ENCODE measurements at regions not wholly inside any gene's neighbourhood (a gene's known extent, or its start where the extent isn't known, plus 50 kb on each side); places are given as distances from the start of the nearest gene placed in this dataset.

DNA sequence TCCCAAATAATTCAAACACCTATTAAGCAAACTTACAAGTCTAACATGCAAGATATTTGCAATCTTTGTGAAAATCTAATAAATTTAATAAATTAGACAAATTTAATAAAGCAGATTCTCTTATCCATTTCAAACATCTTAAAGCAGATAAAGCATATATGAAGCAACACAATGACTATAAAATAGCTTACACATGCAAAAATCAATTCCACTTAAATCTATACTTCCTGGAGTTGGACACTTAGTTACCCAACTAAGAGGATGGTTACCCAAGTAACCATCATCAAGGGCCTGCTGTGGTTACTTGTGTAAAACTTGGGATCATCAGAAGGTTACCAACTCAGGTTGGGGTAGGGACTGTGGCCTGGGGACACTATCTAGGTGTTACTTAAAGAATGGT lies 206.8 kb downstream of the CD47 start:
- Mint-ChIP-seq H3K9me3 (peaks cover under 1% of the 10 kb centered on the region), H3K4me1 (no peaks in the 10 kb centered on the region), H3K36me3 (no peaks in the 10 kb centered on the region), H3K4me3 (no peak overlapping the region), H3K27ac (no peak overlapping the region), H3K27me3 (peaks cover 4% of the 10 kb centered on the region)
- DNase-seq = no peak
- CTCF ChIA-PET = no interaction called here

DNA sequence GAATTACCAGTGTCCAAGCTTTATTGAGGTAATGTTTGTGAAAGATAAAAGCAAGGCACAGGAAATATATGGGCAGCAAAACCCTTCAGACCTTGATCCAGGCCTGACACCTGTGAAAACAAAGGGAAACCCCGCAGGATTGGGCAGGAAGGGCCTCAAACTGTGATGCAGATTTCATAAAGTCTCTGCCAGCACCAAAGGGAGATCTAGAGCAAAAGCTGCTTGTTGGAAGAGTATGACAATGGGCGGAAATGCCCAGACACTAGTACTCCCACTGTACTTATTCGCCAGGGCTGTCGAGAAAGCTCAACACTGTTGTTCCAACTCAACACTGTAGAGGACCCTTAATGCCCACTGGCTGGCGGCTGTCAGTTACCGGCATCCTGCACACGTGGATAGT lies 207.9 kb downstream of the CD47 start:
- no peaks in the 10 kb centered on the region for H3K9me3 Mint-ChIP-seq
- H3K27ac Mint-ChIP-seq = no peak overlapping the region
- H3K4me3 Mint-ChIP-seq = no peak overlapping the region
- no peaks in the 10 kb centered on the region for H3K36me3 Mint-ChIP-seq
- CTCF ChIA-PET = no interaction called here
- H3K27me3 Mint-ChIP-seq = peaks cover 5% of the 10 kb centered on the region
- DNase-seq = no peak
- no peaks in the 10 kb centered on the region for H3K4me1 Mint-ChIP-seq

DNA sequence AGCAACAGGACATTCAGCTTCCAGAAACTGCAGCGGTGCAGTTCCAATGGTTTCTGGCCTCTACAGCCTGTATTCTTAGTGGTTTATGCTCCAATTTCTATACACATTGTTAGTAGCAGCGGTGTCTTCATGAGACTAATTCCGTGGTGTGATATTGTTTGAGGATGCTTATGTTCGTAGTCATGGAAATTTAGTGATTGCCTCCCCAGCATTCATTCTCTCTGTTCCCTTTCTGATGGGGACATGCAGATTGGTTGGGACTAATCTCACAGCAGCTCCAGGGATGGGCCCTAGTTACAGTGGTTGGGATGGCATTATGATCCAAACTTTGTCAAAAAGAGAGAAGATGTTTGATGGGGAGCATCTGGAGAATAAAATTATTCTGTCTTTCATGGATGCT lies 208.6 kb downstream of the CD47 start:
- no peak for DNase-seq
- H3K4me3 Mint-ChIP-seq = no peak overlapping the region
- peaks cover 8% of the 10 kb centered on the region for H3K27me3 Mint-ChIP-seq
- CTCF ChIA-PET = interaction anchor here (0.8 kb wide), 1 partner anchor 36 kb away, joined by 4 read pairs; no protein-coding TSS in a partner anchor
- no peaks in the 10 kb centered on the region for H3K9me3 Mint-ChIP-seq
- H3K36me3 Mint-ChIP-seq = no peaks in the 10 kb centered on the region
- no peaks in the 10 kb centered on the region for H3K4me1 Mint-ChIP-seq
- H3K27ac Mint-ChIP-seq = no peak overlapping the region

DNA sequence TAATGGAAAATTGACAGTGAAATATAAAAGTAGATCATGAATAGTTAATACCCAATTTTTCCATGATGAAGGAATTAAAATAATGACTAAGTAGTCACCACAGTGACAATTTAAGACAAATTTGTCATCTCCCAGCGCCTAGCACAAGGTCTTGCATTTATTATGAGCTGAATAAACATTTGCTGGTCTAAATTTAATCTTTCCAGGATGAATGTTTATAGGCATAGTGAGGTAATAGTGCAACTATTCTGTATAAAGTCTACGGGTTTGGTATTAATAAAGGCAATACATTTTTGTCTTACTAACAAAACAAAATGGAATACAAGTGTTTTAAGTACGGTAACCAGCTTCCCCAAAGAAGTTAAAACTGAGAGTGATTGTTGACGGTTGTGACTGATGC lies 209.3 kb downstream of the CD47 start:
- no peaks in the 10 kb centered on the region for H3K9me3 Mint-ChIP-seq
- H3K4me3 Mint-ChIP-seq = no peak overlapping the region
- H3K27ac Mint-ChIP-seq = no peak overlapping the region
- peaks cover 8% of the 10 kb centered on the region for H3K27me3 Mint-ChIP-seq
- no peaks in the 10 kb centered on the region for H3K36me3 Mint-ChIP-seq
- H3K4me1 Mint-ChIP-seq = no peaks in the 10 kb centered on the region
- no peak for DNase-seq
- CTCF ChIA-PET = interaction anchor here (0.8 kb wide), 1 partner anchor 36 kb away, joined by 4 read pairs; no protein-coding TSS in a partner anchor

DNA sequence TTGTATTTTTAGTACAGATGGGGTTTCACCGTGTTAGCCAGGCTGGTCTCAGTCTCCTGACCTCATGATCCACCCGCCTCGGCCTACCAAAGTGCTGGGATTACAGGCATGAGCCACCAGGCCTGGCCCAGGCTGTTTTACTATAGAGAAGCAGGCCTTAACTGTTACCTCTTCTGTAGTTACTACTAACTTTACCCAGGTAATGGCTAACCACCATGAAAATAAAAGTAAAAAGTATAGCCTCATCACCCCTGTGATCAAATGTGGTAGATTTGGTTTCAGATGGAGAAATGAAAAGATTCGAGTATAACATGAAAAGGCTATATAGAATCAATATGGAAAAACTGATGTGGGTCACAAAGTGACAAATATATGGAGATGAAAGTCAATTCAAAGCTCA lies 210.1 kb downstream of the CD47 start:
- DNase-seq = no peak
- no peaks in the 10 kb centered on the region for H3K4me1 Mint-ChIP-seq
- CTCF ChIA-PET = interaction anchor here (0.8 kb wide), 1 partner anchor 18 kb away, joined by 3 read pairs; no protein-coding TSS in a partner anchor
- no peak overlapping the region for H3K27ac Mint-ChIP-seq
- H3K9me3 Mint-ChIP-seq = no peaks in the 10 kb centered on the region
- no peak overlapping the region for H3K4me3 Mint-ChIP-seq
- no peaks in the 10 kb centered on the region for H3K36me3 Mint-ChIP-seq
- H3K27me3 Mint-ChIP-seq = peaks cover 8% of the 10 kb centered on the region

DNA sequence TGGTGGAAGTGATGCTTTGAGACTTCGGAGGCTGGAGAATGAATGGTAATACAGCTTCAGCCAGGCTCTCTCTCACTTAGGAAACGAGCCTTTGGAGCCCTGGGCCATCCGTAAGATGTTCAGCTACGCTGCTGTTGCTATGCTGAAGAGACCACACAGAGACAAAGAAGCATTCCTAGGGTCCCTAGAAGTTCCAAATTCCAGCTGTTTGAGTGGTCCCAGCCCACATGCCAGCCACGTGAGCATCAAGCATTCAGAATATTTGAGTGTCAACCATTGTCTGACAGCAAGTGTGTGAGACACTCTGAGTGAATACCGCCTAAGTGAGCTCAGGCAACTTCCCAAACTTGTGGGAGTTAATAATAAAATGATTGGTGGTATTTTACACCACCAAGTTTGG lies 212.9 kb downstream of the CD47 start:
- Mint-ChIP-seq H3K27me3 (peaks cover 3% of the 10 kb centered on the region), H3K4me1 (no peaks in the 10 kb centered on the region), H3K9me3 (no peaks in the 10 kb centered on the region), H3K27ac (no peak overlapping the region), H3K4me3 (no peak overlapping the region), H3K36me3 (no peaks in the 10 kb centered on the region)
- CTCF ChIA-PET = no interaction called here
- no peak for DNase-seq

DNA sequence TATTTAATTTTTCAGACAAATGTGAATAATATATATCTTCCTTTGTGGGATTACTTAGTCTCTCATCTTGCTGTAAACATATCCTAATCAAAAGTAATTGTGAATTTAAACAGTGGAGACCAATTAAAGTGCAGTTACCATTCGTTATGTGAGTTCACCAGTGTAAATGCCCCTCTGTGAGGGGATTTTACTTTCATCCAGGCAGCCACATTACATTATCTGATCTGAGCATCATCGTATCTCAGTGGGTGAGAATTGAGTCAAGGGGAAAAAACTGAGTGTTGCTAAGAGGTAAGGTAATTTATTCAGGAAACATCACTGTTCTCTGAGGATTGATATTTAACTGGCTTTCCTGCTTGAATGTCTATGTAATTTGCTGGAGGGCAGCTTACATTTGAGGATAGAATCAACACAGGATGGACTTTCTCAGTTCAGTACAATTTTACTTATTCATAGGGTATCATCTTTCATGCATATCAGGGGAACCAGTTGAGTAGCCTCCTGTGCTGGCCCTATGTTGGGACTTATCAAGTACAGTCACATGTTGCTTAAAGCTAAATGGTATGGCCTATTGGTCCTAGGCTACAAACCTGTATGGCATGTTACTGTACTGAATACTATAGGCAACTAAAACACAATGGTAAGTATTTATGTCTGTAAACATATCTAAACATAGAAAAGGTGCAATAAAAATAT lies 219.7 kb downstream of the CD47 start:
- Mint-ChIP-seq H3K4me1 (no peaks in the 10 kb centered on the region), H3K4me3 (no peak overlapping the region), H3K27ac (no peak overlapping the region), H3K27me3 (peaks cover 11% of the 10 kb centered on the region), H3K9me3 (no peaks in the 10 kb centered on the region), H3K36me3 (no peaks in the 10 kb centered on the region)
- CTCF ChIA-PET = no interaction called here
- DNase-seq = no peak

DNA sequence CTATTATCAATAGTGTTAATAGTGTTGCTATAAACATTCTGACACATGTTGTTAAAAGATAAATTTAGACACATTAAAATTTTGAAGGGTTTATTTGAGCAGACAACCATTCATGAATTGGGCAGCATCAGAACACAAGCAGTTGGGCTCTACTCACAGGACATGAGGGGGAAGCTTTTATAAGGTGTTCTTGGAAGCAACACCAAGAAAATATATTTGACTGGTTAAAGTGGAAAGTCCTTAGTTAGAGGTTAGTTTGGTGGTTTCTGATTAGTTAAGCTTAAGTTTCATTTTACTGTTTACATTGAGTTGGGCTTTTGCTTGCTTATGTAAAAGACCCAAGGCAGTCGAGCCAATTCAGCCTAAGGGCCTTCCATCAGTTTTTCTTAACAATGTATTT lies 220.7 kb downstream of the CD47 start:
- no peak for DNase-seq
- H3K27ac Mint-ChIP-seq = no peak overlapping the region
- CTCF ChIA-PET = interaction anchor here (0.7 to 1.0 kb wide), 3 partner anchors 14 to 632 kb away, joined by 3 read pairs; no protein-coding TSS in a partner anchor
- no peaks in the 10 kb centered on the region for H3K4me1 Mint-ChIP-seq
- no peaks in the 10 kb centered on the region for H3K9me3 Mint-ChIP-seq
- H3K36me3 Mint-ChIP-seq = no peaks in the 10 kb centered on the region
- H3K4me3 Mint-ChIP-seq = no peak overlapping the region
- peaks cover 11% of the 10 kb centered on the region for H3K27me3 Mint-ChIP-seq

DNA sequence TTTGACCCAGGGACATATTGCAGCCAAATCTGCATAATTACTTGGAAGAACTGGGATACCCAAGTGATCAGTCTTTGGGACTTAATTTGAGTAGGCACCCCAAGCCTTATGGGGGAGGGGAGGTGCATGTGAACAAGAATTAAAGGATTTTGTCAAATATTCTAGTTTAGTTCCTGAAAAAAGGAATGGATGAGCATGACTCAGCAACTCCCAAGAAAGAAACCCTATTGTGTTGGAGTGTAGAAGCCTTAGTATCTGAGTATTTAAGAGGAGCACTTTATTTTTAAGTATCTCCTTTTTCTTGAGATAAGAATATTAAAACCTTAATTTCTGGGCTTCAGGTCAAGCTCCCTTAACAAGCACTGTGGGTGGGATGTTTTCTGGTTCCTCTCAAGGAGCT lies 222.4 kb downstream of the CD47 start:
- no peak for DNase-seq
- Mint-ChIP-seq H3K27me3 (peaks cover 15% of the 10 kb centered on the region), H3K4me1 (no peaks in the 10 kb centered on the region), H3K4me3 (no peak overlapping the region), H3K9me3 (no peaks in the 10 kb centered on the region), H3K27ac (no peak overlapping the region), H3K36me3 (no peaks in the 10 kb centered on the region)
- CTCF ChIA-PET = no interaction called here

DNA sequence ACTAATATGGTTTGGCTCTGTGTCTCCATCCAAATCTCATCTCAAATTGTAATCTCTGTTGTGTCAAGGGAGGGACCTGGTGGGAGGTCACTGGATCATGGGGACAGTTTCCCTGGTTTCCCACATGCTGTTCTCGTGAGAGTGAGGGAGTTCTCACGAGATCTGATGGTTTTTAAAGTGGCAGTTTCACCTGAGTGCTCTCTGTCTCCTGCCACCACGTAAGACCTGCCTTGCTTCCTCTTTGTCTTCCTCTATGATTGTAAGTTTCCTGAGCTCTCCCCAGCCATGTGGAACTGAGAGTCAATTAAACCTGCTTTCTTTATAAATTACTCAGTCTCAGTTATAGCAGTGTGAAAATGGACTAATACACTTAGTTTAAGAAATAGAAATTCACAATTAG lies 228.9 kb downstream of the CD47 start:
- no peak for DNase-seq
- CTCF ChIA-PET = no interaction called here
- H3K27ac Mint-ChIP-seq = no peak overlapping the region
- H3K27me3 Mint-ChIP-seq = peaks cover 12% of the 10 kb centered on the region
- no peak overlapping the region for H3K4me3 Mint-ChIP-seq
- H3K4me1 Mint-ChIP-seq = no peaks in the 10 kb centered on the region
- no peaks in the 10 kb centered on the region for H3K36me3 Mint-ChIP-seq
- no peaks in the 10 kb centered on the region for H3K9me3 Mint-ChIP-seq

DNA sequence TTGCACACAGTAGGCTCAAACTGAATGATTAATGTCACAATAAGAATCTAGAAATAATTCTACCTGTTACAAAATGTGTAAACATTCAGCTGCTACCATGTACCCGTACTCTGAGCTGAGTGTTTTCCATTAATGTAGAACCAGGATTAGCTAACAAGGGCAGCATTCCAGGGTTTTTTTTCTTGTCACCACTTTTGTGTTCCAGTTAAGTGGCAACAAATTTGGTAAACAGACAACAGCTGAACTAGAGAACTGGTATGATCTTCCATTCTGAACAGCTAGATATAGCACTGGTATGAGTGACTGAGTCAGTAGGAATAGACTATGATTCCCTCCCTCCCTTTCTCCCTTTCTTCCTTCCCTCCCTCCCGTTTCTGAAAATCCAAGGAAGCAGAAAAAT lies 229.4 kb downstream of the CD47 start:
- H3K9me3 Mint-ChIP-seq = no peaks in the 10 kb centered on the region
- no peaks in the 10 kb centered on the region for H3K4me1 Mint-ChIP-seq
- no peak overlapping the region for H3K27ac Mint-ChIP-seq
- no peak overlapping the region for H3K4me3 Mint-ChIP-seq
- CTCF ChIA-PET = no interaction called here
- no peaks in the 10 kb centered on the region for H3K36me3 Mint-ChIP-seq
- DNase-seq = no peak
- H3K27me3 Mint-ChIP-seq = peaks cover 10% of the 10 kb centered on the region

All from activated naive CD4-positive, alpha-beta T cell treated with anti-CD3 and anti-CD28 coated beads, Interleukin-2, amount 10 ng/mL, durations not matched to agents 7 days and 5 days (primary cell).